OCI-LY1 (cell line): ENCODE measurements at regions not wholly inside any gene's neighbourhood (a gene's known extent, or its start where the extent isn't known, plus 50 kb on each side); places are given as distances from the start of the nearest gene placed in this dataset.
"Not testable (repeated sequence)": the region's sequence is repeated elsewhere in the genome, so short reads cannot be mapped to it uniquely, and the experiment has no call there.

Experiments used
- H2AFZ ChIP-seq: fragments of 200-600 bp; sonication (generic), shearing (Covaris generic); 2 replicates; pipeline ENCODE4 v1.6.0; 2014; ENCODE audit warnings: antibody characterized with exemption, mild to moderate bottlenecking, low read length
- H3F3A ChIP-seq: fragments of 200-600 bp; sonication (generic), shearing (Covaris generic); 2 replicates; pipeline ENCODE4 v1.6.0; 2014; ENCODE audit warnings: mild to moderate bottlenecking, antibody characterized with exemption, low read length, moderate library complexity; ENCODE audit not compliant: insufficient read depth
- H3K27ac ChIP-seq: fragments of 200-600 bp; sonication (generic); 2 replicates; pipeline ENCODE4 v1.5.1; 2014; ENCODE audit warnings: low read length, mixed run types, mild to moderate bottlenecking, low read depth; ENCODE audit not compliant: poor library complexity, severe bottlenecking
- H3K27me3 ChIP-seq: fragments of 200-600 bp; sonication (generic); 2 replicates; pipeline ENCODE4 v1.6.0; 2014; ENCODE audit warnings: antibody characterized with exemption, mild to moderate bottlenecking, low read length, moderate library complexity; ENCODE audit not compliant: insufficient read depth
- H3K36me3 ChIP-seq: fragments of 200-600 bp; sonication (generic); 2 replicates; pipeline ENCODE4 v1.6.1; 2014; ENCODE audit warnings: mild to moderate bottlenecking, antibody characterized with exemption, low read length, moderate library complexity, mixed read lengths; ENCODE audit not compliant: insufficient read depth
- H3K4me1 ChIP-seq: fragments of 200-600 bp; sonication (generic); 2 replicates; pipeline ENCODE4 v1.5.1; 2014; ENCODE audit warnings: mild to moderate bottlenecking, low read length, moderate library complexity; ENCODE audit not compliant: insufficient read depth, severe bottlenecking
- H3K4me2 ChIP-seq: fragments of 200-600 bp; sonication (generic), shearing (Covaris generic); 2 replicates; pipeline ENCODE4 v1.6.1; 2014; ENCODE audit warnings: low read length
- H3K4me3 ChIP-seq: fragments of 200-600 bp; sonication (generic); 2 replicates; pipeline ENCODE4 v1.5.1; 2014; ENCODE audit warnings: low read length, low read depth, mild to moderate bottlenecking, mixed read lengths; ENCODE audit not compliant: poor library complexity, severe bottlenecking
- H3K79me2 ChIP-seq: fragments of 200-600 bp; shearing (Covaris generic); 2 replicates; pipeline ENCODE4 v1.6.1; 2016; ENCODE audit warnings: mixed run types, low read length, mixed read lengths; ENCODE audit not compliant: insufficient read depth
- H3K9ac ChIP-seq: fragments of 200-600 bp; sonication (generic), shearing (Covaris generic); 2 replicates; pipeline ENCODE4 v1.6.1; 2014; ENCODE audit warnings: mild to moderate bottlenecking, low read length, mixed read lengths
- H3K9me2 ChIP-seq: fragments of 200-600 bp; sonication (generic), shearing (Covaris generic); 2 replicates; pipeline ENCODE4 v1.6.1; 2014; ENCODE audit warnings: low read depth, mild to moderate bottlenecking, low read length, mixed read lengths
- H3K9me3 ChIP-seq: fragments of 200-600 bp; shearing (Covaris generic); 2 replicates; pipeline ENCODE4 v1.6.1; 2014; ENCODE audit warnings: low read length, mixed read lengths
- H4K20me1 ChIP-seq: fragments of 200-600 bp; sonication (generic), shearing (Covaris generic); 2 replicates; pipeline ENCODE4 v1.6.0; 2016; ENCODE audit warnings: mild to moderate bottlenecking, low read length; ENCODE audit not compliant: insufficient read depth
- CTCF ChIP-seq: fragments of 200-600 bp; sonication (generic), shearing (Covaris generic); IDR thresholded peaks from 2 replicates; pipeline ENCODE4 v1.5.1; 2017; ENCODE audit warnings: mild to moderate bottlenecking, antibody characterized with exemption, low read length, moderate library complexity, mixed read lengths
- EZH2 ChIP-seq: fragments of 200-600 bp; sonication (generic), shearing (Covaris generic); IDR thresholded peaks from 2 replicates; pipeline ENCODE4 v1.8.0; 2017; ENCODE audit warnings: borderline replicate concordance, mixed run types, mild to moderate bottlenecking, antibody characterized with exemption, low read length, moderate library complexity, mixed read lengths

DNA sequence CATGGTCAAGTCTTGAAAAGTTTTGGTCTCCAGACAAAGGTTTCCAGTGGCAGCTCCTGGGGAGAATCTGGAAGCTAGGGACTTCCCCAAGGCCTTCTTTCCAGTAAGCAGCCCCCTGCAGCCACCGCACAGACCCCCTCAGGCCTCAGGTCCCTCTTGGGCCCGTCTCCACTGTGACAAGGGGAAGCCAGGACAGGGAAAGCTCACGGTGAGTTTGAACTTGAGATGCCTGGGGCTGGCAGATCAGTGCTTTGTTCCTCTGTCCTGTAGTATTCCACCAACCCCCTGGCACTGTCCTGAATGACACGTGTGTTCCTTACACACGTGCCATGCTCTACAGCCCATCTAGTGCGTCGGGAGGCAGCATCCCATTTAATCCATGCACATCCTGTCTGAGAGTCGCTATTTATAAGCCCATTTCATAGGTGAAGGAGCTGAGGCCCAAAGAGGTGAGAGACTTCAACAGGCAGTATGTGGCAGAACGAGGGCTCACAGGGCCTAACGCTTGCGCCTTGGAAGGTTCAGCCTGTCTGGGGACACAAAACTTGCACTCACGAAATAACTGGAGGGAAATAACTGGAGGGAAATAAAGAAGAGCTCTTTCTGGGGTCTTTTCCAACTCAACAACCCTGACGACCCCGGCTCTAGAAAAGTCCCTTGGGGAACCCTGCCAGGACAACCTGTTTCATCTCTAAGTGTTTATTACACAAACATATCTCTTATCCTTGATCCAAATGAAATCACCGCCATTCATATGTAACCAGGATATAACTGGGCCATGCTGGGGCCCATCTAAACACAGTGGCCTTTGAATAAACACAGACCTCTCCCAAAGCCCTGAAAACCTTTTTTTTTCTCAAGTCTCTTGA is 123.0 kb downstream of the BANF2 start:
- Histone ChIP-seq H3K4me1 (no peaks in the 10 kb centered on the region), H3K79me2 (no peaks in the 10 kb centered on the region), H3K4me3 (no peak overlapping the region)

DNA sequence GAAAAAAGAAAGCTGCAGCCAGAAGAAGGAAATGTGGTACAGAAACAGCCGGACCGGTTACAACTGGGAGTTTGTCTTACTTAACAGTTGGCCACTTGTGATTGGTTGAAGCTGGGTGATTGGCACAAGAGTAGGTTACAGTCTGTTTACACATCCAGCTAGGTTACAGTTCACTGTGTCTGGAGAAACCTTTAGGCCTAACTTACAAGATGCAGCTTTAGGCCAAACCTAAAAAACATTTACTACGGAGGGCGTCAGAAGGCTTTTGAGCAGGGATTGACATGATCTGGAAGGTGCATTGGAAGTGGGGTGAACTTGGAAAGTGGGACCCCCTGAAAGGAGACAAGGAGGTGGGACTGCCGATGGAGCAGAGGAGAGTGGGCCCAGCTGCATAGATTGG is 122.3 kb downstream of the BANF2 start:
- Histone ChIP-seq H3K27ac (no peak overlapping the region), H3K9me2 (no peaks in the 10 kb centered on the region), H4K20me1 (no peaks in the 10 kb centered on the region), H3K4me1 (no peaks in the 10 kb centered on the region), H3K79me2 (no peaks in the 10 kb centered on the region), H3K27me3 (no peaks in the 10 kb centered on the region; the same call in 1 of the 2 replicates), H3K9ac (no peak overlapping the region), H2AFZ (no peak overlapping the region), H3K4me2 (no peak overlapping the region), H3F3A (no peaks in the 10 kb centered on the region), H3K36me3 (no peaks in the 10 kb centered on the region), H3K9me3 (no peaks in the 10 kb centered on the region), H3K4me3 (no peak overlapping the region)
- TF ChIP-seq EZH2 (no peak), CTCF (no peak)

More for the DNA sequence above, 123.0 kb downstream of the BANF2 start:
- TF ChIP-seq CTCF: no peak
- no peak for TF ChIP-seq EZH2
- Histone ChIP-seq H3K4me2 (no peak overlapping the region), H3K27ac (no peak overlapping the region), H4K20me1 (no peaks in the 10 kb centered on the region), H3K9ac (no peak overlapping the region), H2AFZ (no peak overlapping the region), H3K27me3 (no peaks in the 10 kb centered on the region; the same call in 1 of the 2 replicates), H3F3A (no peaks in the 10 kb centered on the region), H3K9me3 (no peaks in the 10 kb centered on the region), H3K36me3 (no peaks in the 10 kb centered on the region), H3K9me2 (no peaks in the 10 kb centered on the region)

GRCh38 chr20:17821606-17822005 is 121.8 kb downstream of the BANF2 start:
- not testable (repeated sequence) for H2AFZ ChIP-seq, H3K9me2 ChIP-seq

More at GRCh38 chr20:17821606-17822005, 121.8 kb downstream of the BANF2 start:
- H3K27me3 ChIP-seq, H3K9me3 ChIP-seq, H3K4me3 ChIP-seq, H4K20me1 ChIP-seq, H3K4me1 ChIP-seq, H3K4me2 ChIP-seq, H3K27ac ChIP-seq, H3F3A ChIP-seq, H3K36me3 ChIP-seq, H3K79me2 ChIP-seq, H3K9ac ChIP-seq: not testable (repeated sequence)
